ENCODE measurements at regions not wholly inside any gene's neighbourhood (a gene's known extent, or its start where the extent isn't known, plus 50 kb on each side); places are given as distances from the start of the nearest gene placed in this dataset.

DNA sequence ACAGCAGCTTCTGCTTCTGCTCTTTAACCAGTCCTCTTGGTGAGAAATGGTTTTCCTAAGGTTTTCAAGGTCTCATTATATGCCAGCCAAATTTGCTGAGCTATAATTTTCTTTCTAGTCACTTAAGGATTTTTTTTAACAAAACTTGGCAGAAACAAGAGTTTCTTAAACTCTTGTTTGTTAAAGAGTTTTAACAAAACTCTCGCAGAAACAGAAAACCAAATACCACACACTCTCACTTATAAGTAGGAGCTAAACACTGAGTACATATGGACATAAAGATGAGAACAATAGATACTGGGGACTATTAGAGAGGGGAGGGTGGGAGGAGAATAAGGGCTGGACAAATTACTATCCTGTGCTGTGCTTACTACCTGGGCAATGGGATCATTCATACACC lies 908.3 kb downstream of the TUSC7 start:
- DNase-seq (ENCODE audit: low read depth): no peak
- TF ChIP-seq, protein P1, sequence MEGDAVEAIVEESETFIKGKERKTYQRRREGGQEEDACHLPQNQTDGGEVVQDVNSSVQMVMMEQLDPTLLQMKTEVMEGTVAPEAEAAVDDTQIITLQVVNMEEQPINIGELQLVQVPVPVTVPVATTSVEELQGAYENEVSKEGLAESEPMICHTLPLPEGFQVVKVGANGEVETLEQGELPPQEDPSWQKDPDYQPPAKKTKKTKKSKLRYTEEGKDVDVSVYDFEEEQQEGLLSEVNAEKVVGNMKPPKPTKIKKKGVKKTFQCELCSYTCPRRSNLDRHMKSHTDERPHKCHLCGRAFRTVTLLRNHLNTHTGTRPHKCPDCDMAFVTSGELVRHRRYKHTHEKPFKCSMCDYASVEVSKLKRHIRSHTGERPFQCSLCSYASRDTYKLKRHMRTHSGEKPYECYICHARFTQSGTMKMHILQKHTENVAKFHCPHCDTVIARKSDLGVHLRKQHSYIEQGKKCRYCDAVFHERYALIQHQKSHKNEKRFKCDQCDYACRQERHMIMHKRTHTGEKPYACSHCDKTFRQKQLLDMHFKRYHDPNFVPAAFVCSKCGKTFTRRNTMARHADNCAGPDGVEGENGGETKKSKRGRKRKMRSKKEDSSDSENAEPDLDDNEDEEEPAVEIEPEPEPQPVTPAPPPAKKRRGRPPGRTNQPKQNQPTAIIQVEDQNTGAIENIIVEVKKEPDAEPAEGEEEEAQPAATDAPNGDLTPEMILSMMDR (IDR thresholded peaks at IDR 0.05; ENCODE audit: insufficient read depth, low read depth, low read length): no peak
- H3K4me3 ChIP-seq (ENCODE audit: low read depth, low read length): no peak overlapping the region

DNA sequence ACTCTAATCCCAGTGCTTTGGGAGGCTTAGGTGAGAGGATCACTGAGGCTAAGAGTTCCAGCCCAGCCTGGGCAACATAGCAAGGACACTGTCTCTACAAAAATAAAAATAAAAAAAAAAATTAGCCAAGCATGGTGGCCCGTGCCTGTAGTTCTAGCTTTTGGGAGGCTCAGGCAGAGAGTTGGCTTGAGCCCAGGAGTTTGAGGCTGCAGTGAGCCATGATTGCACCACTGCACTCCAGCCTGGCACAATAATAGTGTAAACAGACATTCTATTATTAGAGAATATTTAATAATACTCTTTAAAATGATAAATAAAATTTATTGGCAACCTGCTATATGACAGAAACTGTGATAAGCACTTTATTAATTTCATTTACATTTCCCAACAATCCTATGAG lies 908.9 kb downstream of the TUSC7 start:
- TF ChIP-seq, protein P1 (IDR thresholded peaks at IDR 0.05; ENCODE audit: insufficient read depth, low read depth, low read length): no peak
- no peak for DNase-seq (ENCODE audit: low read depth)
- no peak overlapping the region for H3K4me3 ChIP-seq (ENCODE audit: low read depth, low read length)

DNA sequence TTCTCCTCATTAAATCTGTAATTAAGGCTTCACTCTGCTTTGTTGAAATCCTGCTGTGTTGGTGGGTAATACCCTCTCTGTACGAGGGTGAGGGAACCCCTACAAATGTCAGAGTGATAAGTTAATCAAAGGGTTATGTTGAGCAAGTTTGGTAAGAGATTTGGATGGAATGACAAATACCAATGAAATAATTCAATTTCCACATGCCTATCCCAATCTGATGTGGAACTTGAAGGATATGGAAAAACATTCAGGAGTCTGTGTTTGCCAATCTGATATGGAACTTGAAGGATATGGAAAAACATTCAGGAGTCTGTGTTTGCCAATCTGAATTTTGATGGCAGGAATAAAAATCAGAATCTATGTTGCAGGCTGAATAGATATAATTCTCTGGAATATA lies 910.2 kb downstream of the TUSC7 start:
- no peak for DNase-seq (ENCODE audit: low read depth)
- TF ChIP-seq, protein P1 (IDR thresholded peaks at IDR 0.05; ENCODE audit: insufficient read depth, low read depth, low read length): no peak

DNA sequence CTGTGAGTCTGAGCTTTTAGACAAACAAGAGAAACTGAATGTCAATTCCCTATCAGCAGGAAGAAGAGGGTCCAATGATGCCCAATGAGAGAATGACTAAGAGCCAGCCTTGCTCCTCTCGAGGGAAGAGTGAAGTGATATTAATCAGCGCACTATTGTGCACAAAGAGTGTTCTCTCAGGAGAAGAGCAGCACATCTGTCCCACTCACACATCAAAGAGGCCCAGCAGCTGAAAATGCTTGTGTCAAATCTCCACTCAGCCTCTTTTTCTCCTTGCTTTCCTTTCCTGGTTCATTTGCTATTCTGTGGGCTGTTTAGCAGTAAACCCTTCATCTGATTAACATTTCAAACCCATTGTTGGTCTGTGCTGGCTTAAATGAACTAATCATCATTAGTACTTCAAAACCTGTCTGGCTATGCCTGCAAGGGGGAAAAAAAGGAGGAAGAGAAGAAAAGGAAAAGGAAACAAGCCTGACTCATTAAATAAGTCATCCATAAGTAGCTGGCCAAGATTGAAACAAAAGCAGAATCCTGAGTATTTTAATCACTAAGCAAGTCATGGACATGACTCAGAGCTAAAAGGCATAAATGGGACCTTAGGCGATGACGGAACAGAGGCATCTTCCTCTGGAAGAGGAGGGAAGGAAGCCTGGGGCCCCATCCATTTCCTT lies 912.7 kb downstream of the TUSC7 start:
- TF ChIP-seq, protein P1 (IDR thresholded peaks at IDR 0.05; ENCODE audit: insufficient read depth, low read depth, low read length): no peak

More for the DNA sequence above, 910.2 kb downstream of the TUSC7 start:
- H3K4me3 ChIP-seq (ENCODE audit: low read depth, low read length): no peak overlapping the region

DNA sequence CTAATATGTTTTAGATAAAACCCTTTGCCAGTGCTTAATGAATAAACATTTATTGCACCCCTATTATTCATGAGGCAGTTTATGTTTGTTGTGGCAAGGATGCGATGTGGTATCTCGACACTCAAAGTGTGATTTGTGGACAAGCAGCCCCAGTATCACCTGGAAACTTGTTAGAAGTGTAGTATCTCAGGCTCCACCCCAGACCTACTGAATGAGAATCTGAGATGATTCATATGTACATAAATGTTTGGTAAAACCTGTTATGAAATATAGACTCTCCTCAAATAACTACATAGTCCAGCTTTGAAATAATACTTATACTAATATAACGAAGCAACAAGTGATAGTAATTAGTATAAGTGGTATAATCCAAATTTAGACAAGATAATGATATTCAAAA lies 914.8 kb downstream of the TUSC7 start:
- H3K4me3 ChIP-seq (ENCODE audit: low read depth, low read length): no peak overlapping the region
- TF ChIP-seq, protein P1 (IDR thresholded peaks at IDR 0.05; ENCODE audit: insufficient read depth, low read depth, low read length): no peak
- DNase-seq (ENCODE audit: low read depth): no peak

More for the DNA sequence above, 912.7 kb downstream of the TUSC7 start:
- no peak overlapping the region for H3K4me3 ChIP-seq (ENCODE audit: low read depth, low read length)
- peak; percentile 56 for DNase-seq (ENCODE audit: low read depth)

DNA sequence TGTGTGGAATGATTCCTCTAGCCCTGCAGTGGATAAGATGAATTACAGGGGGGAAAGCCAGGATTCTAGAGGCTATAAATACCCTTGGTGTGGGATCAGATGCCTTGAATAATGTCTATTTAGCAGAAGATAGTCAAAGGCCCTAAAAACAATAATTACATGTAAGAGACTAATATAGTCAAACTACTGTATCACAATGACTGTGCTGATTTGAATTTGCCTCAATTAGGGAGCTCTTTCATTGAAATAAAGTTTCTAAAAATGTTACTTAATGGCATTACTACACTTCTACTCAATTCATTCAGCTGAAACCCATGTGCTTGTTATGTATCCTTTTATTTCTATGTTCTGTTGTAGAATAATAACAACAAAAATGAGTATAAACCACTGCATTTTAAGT lies 915.6 kb downstream of the TUSC7 start:
- TF ChIP-seq, protein P1 (IDR thresholded peaks at IDR 0.05; ENCODE audit: insufficient read depth, low read depth, low read length): no peak
- H3K4me3 ChIP-seq (ENCODE audit: low read depth, low read length): no peak overlapping the region
- no peak for DNase-seq (ENCODE audit: low read depth)

DNA sequence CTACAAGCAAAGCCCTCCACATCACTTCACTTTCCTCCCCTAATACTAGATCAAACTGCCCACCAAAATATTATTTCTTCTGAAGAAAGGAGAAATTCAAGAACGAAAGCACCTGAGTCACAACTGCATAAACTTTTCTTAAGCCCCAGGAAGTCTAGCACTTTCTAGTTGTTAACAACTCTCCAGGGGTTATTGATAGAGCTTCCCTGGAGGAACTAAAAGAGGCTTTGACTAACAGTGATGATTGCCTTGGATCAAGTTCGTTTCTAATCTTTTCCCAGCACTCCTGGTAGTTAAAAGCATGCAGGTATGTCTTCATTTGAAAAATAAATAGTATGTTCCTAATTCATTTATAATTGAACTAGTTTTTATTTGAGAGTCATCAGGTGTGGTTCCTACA lies 917.0 kb downstream of the TUSC7 start:
- DNase-seq (ENCODE audit: low read depth): no peak
- TF ChIP-seq, protein P1 (IDR thresholded peaks at IDR 0.05; ENCODE audit: insufficient read depth, low read depth, low read length): no peak
- H3K4me3 ChIP-seq (ENCODE audit: low read depth, low read length): no peak overlapping the region
